PFSK-1 (cell line): ENCODE measurements at regions not wholly inside any gene's neighbourhood (a gene's known extent, or its start where the extent isn't known, plus 50 kb on each side); places are given as distances from the start of the nearest gene placed in this dataset.

ENCODE experiments used
- FOXP2 ChIP-seq: optimal IDR thresholded peaks from 2 replicates; pipeline ENCODE3; 2011; ENCODE audit warnings: borderline replicate concordance, control low read depth, inconsistent platforms; ENCODE audit not compliant: insufficient read depth; ENCODE audit errors: extremely low read length, extremely low read depth
- POLR2AphosphoS5 ChIP-seq: IDR thresholded peaks from 2 replicates; pipeline ENCODE4 v1.6.1; 2012; ENCODE audit warnings: low read depth, mild to moderate bottlenecking, control low read depth, low read length, moderate library complexity
- SIN3A ChIP-seq: IDR thresholded peaks from 2 replicates; pipeline ENCODE4 v1.6.1; 2012; ENCODE audit warnings: mild to moderate bottlenecking, low read length, moderate library complexity, borderline replicate concordance; ENCODE audit not compliant: insufficient read depth
- TAF1 ChIP-seq: IDR thresholded peaks from 2 replicates; pipeline ENCODE4 v1.6.1; 2012; ENCODE audit warnings: low read length, control low read depth, borderline replicate concordance; ENCODE audit not compliant: insufficient read depth
- TF ChIP-seq, protein P1 (sequence below), 2 experiments: IDR thresholded peaks; 2 replicates each; pipeline versions ENCODE4 v1.6.1 to v1.8.0; 2011 to 2012; ENCODE audit warnings: low read depth in 2 of 2, low read length in 2 of 2, control low read depth in 1 of 2, inconsistent platforms in 1 of 2, mild to moderate bottlenecking in 1 of 2, moderate library complexity in 1 of 2; ENCODE audit not compliant: insufficient read depth in 1 of 2

DNA sequence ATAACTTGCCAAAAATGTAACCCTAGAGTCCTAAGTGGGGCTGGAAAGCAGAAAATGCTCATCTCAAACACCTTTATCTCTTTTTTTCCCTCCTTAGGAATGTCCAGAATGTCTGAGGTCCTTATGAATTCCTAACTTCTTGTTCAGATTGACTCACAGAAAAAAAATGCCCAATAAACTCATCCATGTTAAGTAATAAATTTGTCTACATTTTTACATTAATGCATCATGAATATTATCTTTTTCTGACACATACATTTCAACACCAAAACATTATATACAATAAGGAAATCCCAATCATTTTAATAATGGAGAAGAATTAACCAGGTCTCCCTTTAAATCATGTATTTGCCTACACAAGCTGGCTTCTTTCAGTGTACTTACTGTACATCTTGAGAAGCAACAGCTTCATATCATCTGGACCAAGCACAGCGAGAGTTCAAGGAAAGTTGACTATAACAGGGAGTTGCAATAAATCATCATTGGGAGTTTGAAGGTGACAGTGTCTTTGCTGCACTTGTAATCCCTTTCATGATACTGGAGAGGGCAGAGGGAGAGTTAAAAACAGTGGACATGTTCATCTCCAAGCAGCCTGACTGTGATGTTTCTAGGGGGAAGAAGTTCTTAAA is 565.2 kb downstream of the LTN1 start:
- TF ChIP-seq POLR2AphosphoS5 (no peak), SIN3A (no peak), TAF1 (no peak), FOXP2 (no peak)
- TF ChIP-seq, protein P1, sequence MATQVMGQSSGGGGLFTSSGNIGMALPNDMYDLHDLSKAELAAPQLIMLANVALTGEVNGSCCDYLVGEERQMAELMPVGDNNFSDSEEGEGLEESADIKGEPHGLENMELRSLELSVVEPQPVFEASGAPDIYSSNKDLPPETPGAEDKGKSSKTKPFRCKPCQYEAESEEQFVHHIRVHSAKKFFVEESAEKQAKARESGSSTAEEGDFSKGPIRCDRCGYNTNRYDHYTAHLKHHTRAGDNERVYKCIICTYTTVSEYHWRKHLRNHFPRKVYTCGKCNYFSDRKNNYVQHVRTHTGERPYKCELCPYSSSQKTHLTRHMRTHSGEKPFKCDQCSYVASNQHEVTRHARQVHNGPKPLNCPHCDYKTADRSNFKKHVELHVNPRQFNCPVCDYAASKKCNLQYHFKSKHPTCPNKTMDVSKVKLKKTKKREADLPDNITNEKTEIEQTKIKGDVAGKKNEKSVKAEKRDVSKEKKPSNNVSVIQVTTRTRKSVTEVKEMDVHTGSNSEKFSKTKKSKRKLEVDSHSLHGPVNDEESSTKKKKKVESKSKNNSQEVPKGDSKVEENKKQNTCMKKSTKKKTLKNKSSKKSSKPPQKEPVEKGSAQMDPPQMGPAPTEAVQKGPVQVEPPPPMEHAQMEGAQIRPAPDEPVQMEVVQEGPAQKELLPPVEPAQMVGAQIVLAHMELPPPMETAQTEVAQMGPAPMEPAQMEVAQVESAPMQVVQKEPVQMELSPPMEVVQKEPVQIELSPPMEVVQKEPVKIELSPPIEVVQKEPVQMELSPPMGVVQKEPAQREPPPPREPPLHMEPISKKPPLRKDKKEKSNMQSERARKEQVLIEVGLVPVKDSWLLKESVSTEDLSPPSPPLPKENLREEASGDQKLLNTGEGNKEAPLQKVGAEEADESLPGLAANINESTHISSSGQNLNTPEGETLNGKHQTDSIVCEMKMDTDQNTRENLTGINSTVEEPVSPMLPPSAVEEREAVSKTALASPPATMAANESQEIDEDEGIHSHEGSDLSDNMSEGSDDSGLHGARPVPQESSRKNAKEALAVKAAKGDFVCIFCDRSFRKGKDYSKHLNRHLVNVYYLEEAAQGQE (IDR thresholded peaks at IDR 0.05; ENCODE audit: insufficient read depth in 1 of 2, low read depth in 2 of 2, low read length in 2 of 2), result no peak

GRCh38 chr21:28426545-28426944 is 566.1 kb downstream of the LTN1 start:
- no peak for TF ChIP-seq POLR2AphosphoS5
- no peak for TF ChIP-seq SIN3A
- TF ChIP-seq FOXP2, result no peak
- TF ChIP-seq, protein P1 (IDR thresholded peaks at IDR 0.05; ENCODE audit: insufficient read depth in 1 of 2, low read depth in 2 of 2, low read length in 2 of 2), result no peak
- TF ChIP-seq TAF1, result no peak

DNA sequence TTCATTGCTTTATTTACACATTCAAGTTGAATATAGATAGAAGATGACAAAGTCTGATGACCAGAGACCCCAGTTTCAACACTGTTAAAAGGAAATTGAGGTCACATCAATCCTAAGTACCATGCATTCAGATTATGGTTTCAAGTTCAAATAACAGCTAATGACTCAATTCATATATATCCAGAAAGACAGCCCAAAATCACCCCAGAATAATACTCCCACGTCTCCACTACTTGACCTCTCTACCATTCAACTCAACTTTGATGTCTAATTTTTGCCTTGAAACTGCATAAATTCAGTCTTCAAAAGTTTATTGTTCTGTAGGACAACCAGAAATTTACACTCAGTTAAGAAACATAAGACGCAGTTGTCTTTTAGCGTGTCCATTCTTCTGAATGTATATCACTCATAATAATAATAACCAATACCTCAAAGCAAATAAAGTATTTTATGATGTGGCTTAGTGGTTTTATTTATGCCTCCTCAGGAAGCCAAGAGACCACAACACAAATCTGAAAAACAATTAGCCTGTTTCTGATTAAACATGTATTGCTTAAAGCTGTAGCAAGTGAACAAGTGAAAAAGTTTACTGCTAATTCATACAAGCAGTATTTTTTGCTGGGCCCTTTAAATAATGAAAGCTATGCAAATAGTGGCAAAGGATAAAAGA is 569.0 kb downstream of the LTN1 start:
- no peak for TF ChIP-seq FOXP2
- TF ChIP-seq, protein P1 (IDR thresholded peaks at IDR 0.05; ENCODE audit: insufficient read depth in 1 of 2, low read depth in 2 of 2, low read length in 2 of 2), result no peak

DNA sequence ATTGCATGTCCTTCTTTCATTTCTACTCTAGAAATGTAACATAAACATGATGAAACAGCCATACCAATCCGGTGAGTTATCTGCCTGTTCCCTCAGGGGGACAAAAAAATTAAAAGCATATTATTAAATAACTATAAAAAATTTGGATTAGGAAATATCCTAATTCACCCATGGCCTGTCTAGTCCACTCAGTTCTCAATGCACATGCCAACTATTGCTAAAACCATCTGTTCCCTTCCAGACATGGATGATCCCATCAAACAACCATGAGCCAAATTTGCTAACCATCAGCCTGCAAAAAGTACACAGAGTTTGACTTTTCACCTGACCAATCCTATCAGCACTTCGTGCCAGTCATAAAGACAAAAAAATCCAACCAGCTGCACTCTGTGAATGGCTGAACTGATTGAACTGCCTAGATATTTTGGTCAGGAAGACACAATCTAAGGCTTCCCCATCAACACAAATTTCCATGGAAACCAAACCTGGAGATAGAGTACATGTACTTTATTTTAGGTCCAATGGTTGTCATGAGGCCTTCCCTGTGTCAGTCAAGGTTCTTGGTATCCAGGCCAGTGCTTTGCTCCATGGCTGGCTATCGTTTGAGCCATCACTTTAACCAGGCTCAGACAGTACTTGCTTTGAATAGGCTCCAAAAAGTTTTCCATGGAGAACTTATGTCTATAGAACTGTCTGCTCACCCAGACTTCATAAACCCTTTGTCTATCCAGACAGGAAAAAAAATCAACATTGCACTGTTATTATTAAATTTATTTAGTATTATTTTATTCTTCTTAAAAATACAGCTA is 570.8 kb downstream of the LTN1 start:
- TF ChIP-seq, protein P1 (IDR thresholded peaks at IDR 0.05; ENCODE audit: insufficient read depth in 1 of 2, low read depth in 2 of 2, low read length in 2 of 2), result no peak
- TF ChIP-seq POLR2AphosphoS5, result no peak
- no peak for TF ChIP-seq FOXP2
- TF ChIP-seq TAF1, result no peak
- no peak for TF ChIP-seq SIN3A
